ENCODE measurements at regions not wholly inside any gene's neighbourhood (a gene's known extent, or its start where the extent isn't known, plus 50 kb on each side); places are given as distances from the start of the nearest gene placed in this dataset.

GRCh38 chr3:40615110-40615915, 90.6 kb downstream of the ZNF621 start:
- WGBS, 5 donors = 17 to 22% (median 18%) methylated on average over 33 of the region's 33 CpGs
- Histone ChIP-seq H3K36me3 (no peaks in the 10 kb centered on the region), H3K27me3 (peaks cover 0 to 27% (median 11%) of the 10 kb centered on the region in 3 donors), H3K9me3 (no peaks in the 10 kb centered on the region), H3K4me3 (peak overlapping the region; percentile 7 to 29 (median 14)), H3K27ac (no peak overlapping the region), H3K4me1 (peaks cover 0 to 9% (median 4%) of the 10 kb centered on the region in 4 donors)
- intact Hi-C loops (cut with DNase I; ENCODE audit: low total_unique reads) = no loop called here
- DNase-seq = peak in 1 of 2 donors; percentile 40
- no peak for TF ChIP-seq POLR2A (IDR thresholded peaks at IDR 0.05)

DNA sequence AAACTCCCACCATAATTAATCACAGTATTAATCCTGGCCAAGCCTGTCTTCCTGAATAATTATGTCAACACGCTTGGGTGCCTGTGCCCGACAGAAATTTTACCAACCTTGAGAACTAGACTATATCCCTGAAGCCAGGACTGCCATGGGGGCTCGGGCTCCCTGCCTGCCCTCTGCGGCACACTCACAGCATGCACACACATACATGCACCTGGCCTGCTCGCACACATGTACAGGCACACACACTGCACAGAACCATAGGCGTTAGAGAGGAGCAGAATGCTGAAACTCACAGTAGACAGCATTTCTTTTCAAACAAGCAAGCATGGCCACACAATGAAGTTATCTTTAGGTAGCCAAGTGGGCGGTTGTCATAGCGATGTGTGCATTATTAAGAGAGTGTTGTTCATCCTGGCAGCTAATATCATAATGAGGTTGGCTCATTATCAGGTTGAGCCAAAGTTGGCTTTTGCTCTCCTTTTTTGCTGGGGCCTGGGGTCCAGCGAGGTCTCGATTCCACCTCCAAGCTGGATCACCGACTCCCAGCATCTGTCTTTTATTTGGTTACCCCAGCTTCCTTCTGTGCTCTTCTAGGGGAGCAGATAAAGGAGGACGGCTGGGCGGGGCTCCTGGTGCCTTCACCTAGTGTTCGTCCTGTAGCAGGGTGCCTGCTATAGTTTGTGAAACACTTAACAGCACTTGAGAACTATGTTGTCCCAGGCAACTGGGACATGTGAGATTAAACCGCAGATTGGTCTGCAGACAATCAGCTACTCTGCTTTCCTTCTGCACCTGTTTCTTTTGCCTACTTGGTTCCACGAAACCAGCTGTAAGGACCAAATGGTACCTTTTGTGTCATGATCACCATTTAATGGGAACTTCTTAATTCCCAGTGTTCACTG, 91.4 kb downstream of the ZNF621 start:
- H3K27ac ChIP-seq = no peak overlapping the region
- no peaks in the 10 kb centered on the region for H3K36me3 ChIP-seq
- peaks cover 0 to 9% (median 4%) of the 10 kb centered on the region in 4 donors for H3K4me1 ChIP-seq
- intact Hi-C loops (cut with DNase I; ENCODE audit: low total_unique reads) = no loop called here
- peak overlapping the region in 2 of 4 donors; percentile 13 to 15 for H3K4me3 ChIP-seq
- peaks cover 0 to 27% (median 11%) of the 10 kb centered on the region in 3 donors for H3K27me3 ChIP-seq
- TF ChIP-seq EP300 (IDR thresholded peaks at IDR 0.05) = no peak
- TF ChIP-seq, protein P1, sequence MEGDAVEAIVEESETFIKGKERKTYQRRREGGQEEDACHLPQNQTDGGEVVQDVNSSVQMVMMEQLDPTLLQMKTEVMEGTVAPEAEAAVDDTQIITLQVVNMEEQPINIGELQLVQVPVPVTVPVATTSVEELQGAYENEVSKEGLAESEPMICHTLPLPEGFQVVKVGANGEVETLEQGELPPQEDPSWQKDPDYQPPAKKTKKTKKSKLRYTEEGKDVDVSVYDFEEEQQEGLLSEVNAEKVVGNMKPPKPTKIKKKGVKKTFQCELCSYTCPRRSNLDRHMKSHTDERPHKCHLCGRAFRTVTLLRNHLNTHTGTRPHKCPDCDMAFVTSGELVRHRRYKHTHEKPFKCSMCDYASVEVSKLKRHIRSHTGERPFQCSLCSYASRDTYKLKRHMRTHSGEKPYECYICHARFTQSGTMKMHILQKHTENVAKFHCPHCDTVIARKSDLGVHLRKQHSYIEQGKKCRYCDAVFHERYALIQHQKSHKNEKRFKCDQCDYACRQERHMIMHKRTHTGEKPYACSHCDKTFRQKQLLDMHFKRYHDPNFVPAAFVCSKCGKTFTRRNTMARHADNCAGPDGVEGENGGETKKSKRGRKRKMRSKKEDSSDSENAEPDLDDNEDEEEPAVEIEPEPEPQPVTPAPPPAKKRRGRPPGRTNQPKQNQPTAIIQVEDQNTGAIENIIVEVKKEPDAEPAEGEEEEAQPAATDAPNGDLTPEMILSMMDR (IDR thresholded peaks at IDR 0.05) = no peak
- no peak for TF ChIP-seq POLR2AphosphoS5 (IDR thresholded peaks at IDR 0.05)
- TF ChIP-seq POLR2A (IDR thresholded peaks at IDR 0.05) = no peak
- peak in 1 of 2 donors; percentile 19 for DNase-seq
- 51 to 65% (median 59%) methylated on average over 16 of the region's 16 CpGs for WGBS, 5 donors
- H3K9me3 ChIP-seq = no peaks in the 10 kb centered on the region

GRCh38 chr3:40617084-40617483, 92.3 kb downstream of the ZNF621 start:
- H3K4me3 ChIP-seq = no peak overlapping the region
- H3K27ac ChIP-seq = no peak overlapping the region
- intact Hi-C loops (cut with DNase I; ENCODE audit: low total_unique reads) = no loop called here
- H3K4me1 ChIP-seq = peaks cover 0 to 9% (median 4%) of the 10 kb centered on the region in 4 donors
- no peaks in the 10 kb centered on the region for H3K9me3 ChIP-seq
- TF ChIP-seq EP300 (IDR thresholded peaks at IDR 0.05) (no peak), POLR2A (IDR thresholded peaks at IDR 0.05) (no peak)
- TF ChIP-seq, protein P1 (IDR thresholded peaks at IDR 0.05) = no peak
- H3K27me3 ChIP-seq = peaks cover 0 to 27% (median 11%) of the 10 kb centered on the region in 3 donors
- no peaks in the 10 kb centered on the region for H3K36me3 ChIP-seq
- no peak for DNase-seq
- WGBS, 5 donors = 71 to 98% (median 80%) methylated on average over 3 of the region's 3 CpGs

DNA sequence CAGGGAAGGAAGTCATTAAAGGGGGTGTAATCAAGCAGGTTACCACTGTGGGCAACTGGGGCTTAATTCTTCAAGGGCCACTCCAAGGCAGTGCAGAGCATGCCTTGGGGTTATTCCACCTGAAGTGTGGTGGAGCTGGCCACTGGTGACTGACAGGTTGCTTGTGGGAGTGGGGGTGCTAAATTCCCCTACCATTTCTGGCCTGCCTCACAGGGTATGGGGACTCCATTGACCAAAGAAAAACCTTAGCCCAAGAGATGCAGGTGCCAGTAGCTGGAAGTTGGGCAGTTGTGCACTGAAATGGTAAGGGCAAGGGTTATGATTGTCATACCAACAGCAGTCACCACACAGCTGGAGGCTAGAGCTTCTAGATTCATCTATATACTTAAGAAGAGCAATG, 93.4 kb downstream of the ZNF621 start:
- peaks cover 0 to 9% (median 4%) of the 10 kb centered on the region in 4 donors for H3K4me1 ChIP-seq
- intact Hi-C loops (cut with DNase I; ENCODE audit: low total_unique reads) = no loop called here
- peaks cover 0 to 3% (median 0%) of the 10 kb centered on the region in 4 donors for H3K9me3 ChIP-seq
- no peak for DNase-seq
- H3K27me3 ChIP-seq = peaks cover 0 to 27% (median 11%) of the 10 kb centered on the region in 3 donors
- H3K27ac ChIP-seq = no peak overlapping the region
- TF ChIP-seq EP300 (IDR thresholded peaks at IDR 0.05) = no peak
- TF ChIP-seq, protein P1 (IDR thresholded peaks at IDR 0.05) = no peak
- TF ChIP-seq POLR2AphosphoS5 (IDR thresholded peaks at IDR 0.05) = no peak
- TF ChIP-seq POLR2A (IDR thresholded peaks at IDR 0.05) = no peak
- no peaks in the 10 kb centered on the region for H3K36me3 ChIP-seq
- H3K4me3 ChIP-seq = no peak overlapping the region
